ENCODE measurements at regions not wholly inside any gene's neighbourhood (a gene's known extent, or its start where the extent isn't known, plus 50 kb on each side); places are given as distances from the start of the nearest gene placed in this dataset.

- TF ChIP-seq ZBTB33 (IDR thresholded peaks at IDR 0.05) = no peak
- no peak for TF ChIP-seq RAD21 (IDR thresholded peaks at IDR 0.05)
Measured at GRCh38 chr15:69648212-69648611, 195.6 kb downstream of the RPLP1 start (continued).

- H3K4me1 ChIP-seq (ENCODE audit: control insufficient read depth in 4 of 4, insufficient read depth in 4 of 4, low read length in 3 of 4) = no peaks in the 10 kb centered on the region
- H3K9ac ChIP-seq (ENCODE audit: low read depth in 1 of 2, low read length in 2 of 2) = no peak overlapping the region
- WGBS = 81% methylated on average over 13 of the region's 13 CpGs
- peaks cover 0 to 4% (median 0%) of the 10 kb centered on the region in 4 donors for H3K36me3 ChIP-seq (ENCODE audit: control insufficient read depth in 4 of 4, insufficient read depth in 3 of 4, low read depth in 1 of 4, low read length in 3 of 4)
- no peak overlapping the region for H3K4me3 ChIP-seq (ENCODE audit: low read depth in 1 of 3, low read length in 3 of 3)
- no peak overlapping the region for H3K27ac ChIP-seq (ENCODE audit: low read depth in 1 of 2, low read length in 2 of 2)
- DNase-seq (ENCODE audit: low spot score) = no peak
- no peaks in the 10 kb centered on the region for H3K9me3 ChIP-seq (ENCODE audit: control insufficient read depth in 4 of 4, low read length in 3 of 4)
- H3K27me3 ChIP-seq (ENCODE audit: control insufficient read depth in 4 of 4, insufficient read depth in 4 of 4, low read length in 3 of 4) = peaks cover 0 to 3% (median 0%) of the 10 kb centered on the region in 4 donors
- TF ChIP-seq MAX (IDR thresholded peaks at IDR 0.05) (no peak), GABPA (IDR thresholded peaks at IDR 0.05 in 1 of 2, conservative IDR thresholded peaks at IDR 0.05 in 1 of 2) (no peak), JUND (IDR thresholded peaks at IDR 0.05) (no peak), RAD21 (IDR thresholded peaks at IDR 0.05) (no peak), ATF3 (IDR thresholded peaks at IDR 0.05) (no peak), HNF4A (conservative IDR thresholded peaks at IDR 0.05) (no peak)
Measured at GRCh38 chr15:69648775-69649735, 196.4 kb downstream of the RPLP1 start.

GRCh38 chr15:69652293-69652692 lies 199.7 kb downstream of the RPLP1 start:
- Histone ChIP-seq H3K27me3 (ENCODE audit: control insufficient read depth in 4 of 4, insufficient read depth in 4 of 4, low read length in 3 of 4) (peaks cover 0 to 3% (median 0%) of the 10 kb centered on the region in 4 donors), H3K9ac (ENCODE audit: low read depth in 1 of 2, low read length in 2 of 2) (no peak overlapping the region), H3K4me3 (ENCODE audit: low read depth in 1 of 3, low read length in 3 of 3) (no peak overlapping the region), H3K4me1 (ENCODE audit: control insufficient read depth in 4 of 4, insufficient read depth in 4 of 4, low read length in 3 of 4) (no peaks in the 10 kb centered on the region), H3K36me3 (ENCODE audit: control insufficient read depth in 4 of 4, insufficient read depth in 3 of 4, low read depth in 1 of 4, low read length in 3 of 4) (peaks cover 0 to 4% (median 0%) of the 10 kb centered on the region in 4 donors), H3K27ac (ENCODE audit: low read depth in 1 of 2, low read length in 2 of 2) (no peak overlapping the region), H3K9me3 (ENCODE audit: control insufficient read depth in 4 of 4, low read length in 3 of 4) (no peaks in the 10 kb centered on the region)
- DNase-seq (ENCODE audit: low spot score) = no peak
- 98% methylated on average over 1 of the region's 1 CpG for WGBS
- TF ChIP-seq TAF1 (conservative IDR thresholded peaks at IDR 0.05) (no peak), NR2F2 (IDR thresholded peaks at IDR 0.05) (no peak), EGR1 (IDR thresholded peaks at IDR 0.05; ENCODE audit: low read depth in 2 of 2) (no peak), ZBTB33 (IDR thresholded peaks at IDR 0.05) (no peak), HNF4A (conservative IDR thresholded peaks at IDR 0.05) (no peak)

All from liver (tissue), 7 donors.